ENCODE measurements at regions not wholly inside any gene's neighbourhood (a gene's known extent, or its start where the extent isn't known, plus 50 kb on each side); places are given as distances from the start of the nearest gene placed in this dataset.

- DNase-seq (ENCODE audit: insufficient read length, low spot score), result no peak
- FAIRE-seq, result no peak
- TF ChIP-seq TAF1 (IDR thresholded peaks at IDR 0.05; ENCODE audit: low read depth, low read length) (no peak), POU2F2 (IDR thresholded peaks at IDR 0.05; ENCODE audit: low read depth, low read length) (no peak), POLR2AphosphoS5 (IDR thresholded peaks at IDR 0.05; ENCODE audit: low read depth, low read length) (no peak), SPI1 (IDR thresholded peaks at IDR 0.05; ENCODE audit: low read depth, low read length) (no peak), PAX5 (IDR thresholded peaks at IDR 0.05; ENCODE audit: insufficient read depth, low read length, severe bottlenecking) (no peak), POLR2A (IDR thresholded peaks at IDR 0.05; ENCODE audit: low read depth, low read length) (no peak)
These were observed 317.5 kb upstream of the HSF2 start for GRCh38 chr6:122081921-122082320.

- DNase-seq (ENCODE audit: insufficient read length, low spot score), result no peak
- TF ChIP-seq POLR2A (IDR thresholded peaks at IDR 0.05; ENCODE audit: low read depth, low read length), result no peak
- TF ChIP-seq SPI1 (IDR thresholded peaks at IDR 0.05; ENCODE audit: low read depth, low read length), result no peak
- TF ChIP-seq TAF1 (IDR thresholded peaks at IDR 0.05; ENCODE audit: low read depth, low read length), result no peak
- TF ChIP-seq POU2F2 (IDR thresholded peaks at IDR 0.05; ENCODE audit: low read depth, low read length), result no peak
- TF ChIP-seq POLR2AphosphoS5 (IDR thresholded peaks at IDR 0.05; ENCODE audit: low read depth, low read length), result no peak
- no peak for TF ChIP-seq PAX5 (IDR thresholded peaks at IDR 0.05; ENCODE audit: insufficient read depth, low read length, severe bottlenecking)
- no peak for FAIRE-seq
These were observed 317.1 kb upstream of the HSF2 start for GRCh38 chr6:122082370-122082769.

GRCh38 chr6:122092366-122092765 is 307.1 kb upstream of the HSF2 start:
- FAIRE-seq (no peak), DNase-seq (ENCODE audit: insufficient read length, low spot score) (no peak)
- TF ChIP-seq POU2F2 (IDR thresholded peaks at IDR 0.05; ENCODE audit: low read depth, low read length), result no peak

GRCh38 chr6:122098201-122098678 is 301.2 kb upstream of the HSF2 start:
- FAIRE-seq, result no peak

GRCh38 chr6:122102026-122102425 is 297.4 kb upstream of the HSF2 start:
- DNase-seq (ENCODE audit: insufficient read length, low spot score) (no peak), FAIRE-seq (no peak)
- TF ChIP-seq PAX5 (IDR thresholded peaks at IDR 0.05; ENCODE audit: insufficient read depth, low read length, severe bottlenecking) (no peak), POU2F2 (IDR thresholded peaks at IDR 0.05; ENCODE audit: low read depth, low read length) (no peak), SPI1 (IDR thresholded peaks at IDR 0.05; ENCODE audit: low read depth, low read length) (no peak), TAF1 (IDR thresholded peaks at IDR 0.05; ENCODE audit: low read depth, low read length) (no peak), POLR2AphosphoS5 (IDR thresholded peaks at IDR 0.05; ENCODE audit: low read depth, low read length) (no peak), POLR2A (IDR thresholded peaks at IDR 0.05; ENCODE audit: low read depth, low read length) (no peak)

More at GRCh38 chr6:122098201-122098678, 301.2 kb upstream of the HSF2 start:
- TF ChIP-seq PAX5 (IDR thresholded peaks at IDR 0.05; ENCODE audit: insufficient read depth, low read length, severe bottlenecking) (no peak), TAF1 (IDR thresholded peaks at IDR 0.05; ENCODE audit: low read depth, low read length) (no peak), SPI1 (IDR thresholded peaks at IDR 0.05; ENCODE audit: low read depth, low read length) (no peak), POLR2A (IDR thresholded peaks at IDR 0.05; ENCODE audit: low read depth, low read length) (no peak), POU2F2 (IDR thresholded peaks at IDR 0.05; ENCODE audit: low read depth, low read length) (no peak), POLR2AphosphoS5 (IDR thresholded peaks at IDR 0.05; ENCODE audit: low read depth, low read length) (no peak)
- DNase-seq (ENCODE audit: insufficient read length, low spot score), result no peak

GRCh38 chr6:122107256-122107852 is 292.1 kb upstream of the HSF2 start:
- TF ChIP-seq POLR2A (IDR thresholded peaks at IDR 0.05; ENCODE audit: low read depth, low read length) (no peak), TAF1 (IDR thresholded peaks at IDR 0.05; ENCODE audit: low read depth, low read length) (no peak), PAX5 (IDR thresholded peaks at IDR 0.05; ENCODE audit: insufficient read depth, low read length, severe bottlenecking) (no peak), SPI1 (IDR thresholded peaks at IDR 0.05; ENCODE audit: low read depth, low read length) (no peak), POU2F2 (IDR thresholded peaks at IDR 0.05; ENCODE audit: low read depth, low read length) (no peak), POLR2AphosphoS5 (IDR thresholded peaks at IDR 0.05; ENCODE audit: low read depth, low read length) (no peak)
- DNase-seq (ENCODE audit: insufficient read length, low spot score) (no peak), FAIRE-seq (no peak)

GRCh38 chr6:122109075-122109474 is 290.4 kb upstream of the HSF2 start:
- FAIRE-seq (no peak), DNase-seq (ENCODE audit: insufficient read length, low spot score) (no peak)
- no peak for TF ChIP-seq POLR2AphosphoS5 (IDR thresholded peaks at IDR 0.05; ENCODE audit: low read depth, low read length)
- TF ChIP-seq PAX5 (IDR thresholded peaks at IDR 0.05; ENCODE audit: insufficient read depth, low read length, severe bottlenecking), result no peak
- no peak for TF ChIP-seq POLR2A (IDR thresholded peaks at IDR 0.05; ENCODE audit: low read depth, low read length)
- no peak for TF ChIP-seq TAF1 (IDR thresholded peaks at IDR 0.05; ENCODE audit: low read depth, low read length)
- no peak for TF ChIP-seq POU2F2 (IDR thresholded peaks at IDR 0.05; ENCODE audit: low read depth, low read length)
- TF ChIP-seq SPI1 (IDR thresholded peaks at IDR 0.05; ENCODE audit: low read depth, low read length), result no peak

GRCh38 chr6:122114717-122115116 is 284.7 kb upstream of the HSF2 start:
- TF ChIP-seq TAF1 (IDR thresholded peaks at IDR 0.05; ENCODE audit: low read depth, low read length) (no peak), POU2F2 (IDR thresholded peaks at IDR 0.05; ENCODE audit: low read depth, low read length) (no peak), PAX5 (IDR thresholded peaks at IDR 0.05; ENCODE audit: insufficient read depth, low read length, severe bottlenecking) (no peak), POLR2AphosphoS5 (IDR thresholded peaks at IDR 0.05; ENCODE audit: low read depth, low read length) (no peak), POLR2A (IDR thresholded peaks at IDR 0.05; ENCODE audit: low read depth, low read length) (no peak), SPI1 (IDR thresholded peaks at IDR 0.05; ENCODE audit: low read depth, low read length) (no peak)
- DNase-seq (ENCODE audit: insufficient read length, low spot score), result no peak
- no peak for FAIRE-seq

GRCh38 chr6:122116119-122116834 is 283.2 kb upstream of the HSF2 start:
- DNase-seq (ENCODE audit: insufficient read length, low spot score) (no peak), FAIRE-seq (no peak)
- TF ChIP-seq PAX5 (IDR thresholded peaks at IDR 0.05; ENCODE audit: insufficient read depth, low read length, severe bottlenecking) (no peak), POLR2A (IDR thresholded peaks at IDR 0.05; ENCODE audit: low read depth, low read length) (no peak), SPI1 (IDR thresholded peaks at IDR 0.05; ENCODE audit: low read depth, low read length) (no peak), TAF1 (IDR thresholded peaks at IDR 0.05; ENCODE audit: low read depth, low read length) (no peak), POU2F2 (IDR thresholded peaks at IDR 0.05; ENCODE audit: low read depth, low read length) (no peak), POLR2AphosphoS5 (IDR thresholded peaks at IDR 0.05; ENCODE audit: low read depth, low read length) (no peak)
